ENCODE measurements at regions not wholly inside any gene's neighbourhood (a gene's known extent, or its start where the extent isn't known, plus 50 kb on each side); places are given as distances from the start of the nearest gene placed in this dataset.

DNA sequence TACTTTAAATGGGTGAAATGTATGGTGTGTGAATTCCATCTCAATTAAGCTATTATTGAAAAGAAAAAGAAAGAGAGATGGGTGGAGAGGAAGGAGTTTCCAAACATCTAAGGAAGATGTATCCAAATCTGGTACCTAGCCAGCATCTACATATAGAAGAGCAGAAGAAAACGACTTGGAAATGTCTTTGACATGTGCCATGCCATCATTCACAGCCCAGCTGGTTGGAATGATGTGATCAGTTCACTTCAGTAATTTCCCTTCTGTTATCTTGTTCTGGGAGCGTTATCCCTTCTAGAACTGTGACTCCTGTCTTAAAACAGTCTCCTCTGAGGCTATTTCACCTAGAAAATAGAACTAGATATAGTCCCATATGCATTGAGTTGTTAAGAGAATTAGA is 312.8 kb upstream of the GYPC start:
- no peak for TF ChIP-seq CTCF (IDR thresholded peaks at IDR 0.05; ENCODE audit: unreplicated experiment)
- no peak for DNase-seq (ENCODE audit: low spot score)
- Mint-ChIP-seq H3K27me3 (ENCODE audit: unreplicated experiment) (no peaks in the 10 kb centered on the region), H3K4me3 (ENCODE audit: unreplicated experiment) (no peak overlapping the region), H3K4me1 (ENCODE audit: unreplicated experiment) (no peaks in the 10 kb centered on the region), H3K9me3 (ENCODE audit: unreplicated experiment) (no peaks in the 10 kb centered on the region), H3K27ac (ENCODE audit: unreplicated experiment) (no peak overlapping the region), H3K36me3 (ENCODE audit: low read depth, unreplicated experiment) (no peaks in the 10 kb centered on the region)

- H3K9me3 Mint-ChIP-seq (ENCODE audit: unreplicated experiment), result no peaks in the 10 kb centered on the region
- H3K36me3 Mint-ChIP-seq (ENCODE audit: low read depth, unreplicated experiment), result no peaks in the 10 kb centered on the region
- H3K4me1 Mint-ChIP-seq (ENCODE audit: unreplicated experiment), result no peaks in the 10 kb centered on the region
- no peak overlapping the region for H3K27ac Mint-ChIP-seq (ENCODE audit: unreplicated experiment)
- no peak overlapping the region for H3K4me3 Mint-ChIP-seq (ENCODE audit: unreplicated experiment)
- no peak for DNase-seq (ENCODE audit: low spot score)
- no peaks in the 10 kb centered on the region for H3K27me3 Mint-ChIP-seq (ENCODE audit: unreplicated experiment)
- no peak for TF ChIP-seq CTCF (IDR thresholded peaks at IDR 0.05; ENCODE audit: unreplicated experiment)
Measured at GRCh38 chr2:126344493-126344892, 311.5 kb upstream of the GYPC start.

- Mint-ChIP-seq H3K9me3 (ENCODE audit: unreplicated experiment) (no peaks in the 10 kb centered on the region), H3K4me1 (ENCODE audit: unreplicated experiment) (no peaks in the 10 kb centered on the region), H3K27ac (ENCODE audit: unreplicated experiment) (no peak overlapping the region), H3K4me3 (ENCODE audit: unreplicated experiment) (no peak overlapping the region), H3K27me3 (ENCODE audit: unreplicated experiment) (no peaks in the 10 kb centered on the region), H3K36me3 (ENCODE audit: low read depth, unreplicated experiment) (no peaks in the 10 kb centered on the region)
- DNase-seq (ENCODE audit: low spot score), result no peak
- TF ChIP-seq CTCF (IDR thresholded peaks at IDR 0.05; ENCODE audit: unreplicated experiment), result no peak
Measured at GRCh38 chr2:126345691-126346090, 310.3 kb upstream of the GYPC start.

DNA sequence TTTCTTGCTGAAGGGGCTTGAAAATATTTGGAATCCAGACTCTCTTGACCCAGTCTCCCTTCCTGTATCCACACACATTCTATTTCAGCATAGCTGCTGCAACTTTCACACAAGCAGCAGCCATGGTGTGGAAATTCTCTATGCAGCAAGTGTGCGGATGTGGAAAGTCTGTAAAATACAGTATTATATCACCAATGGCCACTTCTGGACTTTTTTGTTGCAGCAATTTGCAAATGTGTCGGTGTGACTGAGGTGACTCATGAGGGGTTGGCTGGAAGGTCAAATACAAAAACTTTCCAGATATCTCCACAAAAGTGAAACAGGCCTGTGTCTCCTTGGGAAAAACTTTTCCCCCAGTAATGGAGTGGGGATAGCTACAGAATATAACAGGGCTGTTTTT is 299.3 kb upstream of the GYPC start:
- no peak for TF ChIP-seq CTCF (IDR thresholded peaks at IDR 0.05; ENCODE audit: unreplicated experiment)
- no peak for DNase-seq (ENCODE audit: low spot score)
- Mint-ChIP-seq H3K36me3 (ENCODE audit: low read depth, unreplicated experiment) (no peaks in the 10 kb centered on the region), H3K4me3 (ENCODE audit: unreplicated experiment) (no peak overlapping the region), H3K4me1 (ENCODE audit: unreplicated experiment) (no peaks in the 10 kb centered on the region), H3K9me3 (ENCODE audit: unreplicated experiment) (no peaks in the 10 kb centered on the region), H3K27ac (ENCODE audit: unreplicated experiment) (no peak overlapping the region), H3K27me3 (ENCODE audit: unreplicated experiment) (no peaks in the 10 kb centered on the region)

DNA sequence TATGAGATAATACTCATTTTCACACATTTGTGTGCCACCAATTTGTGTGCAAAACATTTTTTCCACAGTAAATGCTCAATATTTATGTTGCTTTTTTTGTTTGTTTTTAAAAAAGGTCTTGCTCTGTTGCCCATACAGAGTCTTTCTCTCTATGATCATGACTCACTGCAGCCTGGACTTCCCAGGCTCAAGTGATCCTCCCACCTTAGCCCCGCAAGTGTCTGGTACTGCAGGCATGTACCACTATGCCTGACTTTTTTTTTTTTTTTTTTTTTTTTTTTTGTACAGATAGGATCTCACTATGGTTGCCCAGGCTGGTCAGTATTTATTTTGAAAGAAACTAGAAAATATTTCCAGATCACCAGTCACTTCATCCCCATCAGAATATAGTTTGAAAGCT is 297.8 kb upstream of the GYPC start:
- Mint-ChIP-seq H3K9me3 (ENCODE audit: unreplicated experiment) (no peaks in the 10 kb centered on the region), H3K36me3 (ENCODE audit: low read depth, unreplicated experiment) (no peaks in the 10 kb centered on the region), H3K4me1 (ENCODE audit: unreplicated experiment) (no peaks in the 10 kb centered on the region), H3K4me3 (ENCODE audit: unreplicated experiment) (no peak overlapping the region), H3K27me3 (ENCODE audit: unreplicated experiment) (no peaks in the 10 kb centered on the region), H3K27ac (ENCODE audit: unreplicated experiment) (no peak overlapping the region)
- DNase-seq (ENCODE audit: low spot score), result no peak
- TF ChIP-seq CTCF (IDR thresholded peaks at IDR 0.05; ENCODE audit: unreplicated experiment), result no peak

Data from endothelial cell (in vitro differentiated cells).